Stimulated activated CD4-positive, alpha-beta T cell treated with anti-CD3 and anti-CD28 coated beads, Interleukin-1b, Interleukin-23, amount 100 ng/mL, for 24 hours (primary cell): ENCODE measurements at regions not wholly inside any gene's neighbourhood (a gene's known extent, or its start where the extent isn't known, plus 50 kb on each side); places are given as distances from the start of the nearest gene placed in this dataset.
"Not testable (repeated sequence)": the region's sequence is repeated elsewhere in the genome, so short reads cannot be mapped to it uniquely, and the experiment has no call there.

Source experiments
- DNase-seq, 4 experiments: peaks; one replicate each; pipeline ENCODE4 v3.0.0-alpha.2; 2020; ENCODE audit warnings: low read depth in 4 of 4, low spot score in 1 of 4

DNA sequence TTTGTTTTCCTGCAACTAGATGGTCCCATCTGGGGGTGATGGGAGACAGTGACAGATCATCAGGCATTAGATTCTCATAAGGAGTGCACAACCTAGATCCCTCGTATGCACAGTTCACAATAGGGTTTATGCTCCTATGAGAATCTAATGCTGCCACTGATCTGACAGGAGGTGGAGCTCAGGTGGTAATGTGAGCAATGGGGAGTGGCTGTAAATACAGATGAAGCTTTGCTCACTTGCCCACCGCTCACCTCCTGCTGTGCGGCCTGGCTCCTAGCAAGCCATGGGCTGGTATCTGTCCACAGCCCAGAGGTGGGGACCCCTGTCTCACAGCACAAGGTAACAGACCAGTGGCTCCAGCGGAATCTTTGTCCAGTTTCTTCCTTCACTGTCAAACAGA, 284.4 kb upstream of the AUTS2 start:
- DNase-seq: not testable (repeated sequence)

DNA sequence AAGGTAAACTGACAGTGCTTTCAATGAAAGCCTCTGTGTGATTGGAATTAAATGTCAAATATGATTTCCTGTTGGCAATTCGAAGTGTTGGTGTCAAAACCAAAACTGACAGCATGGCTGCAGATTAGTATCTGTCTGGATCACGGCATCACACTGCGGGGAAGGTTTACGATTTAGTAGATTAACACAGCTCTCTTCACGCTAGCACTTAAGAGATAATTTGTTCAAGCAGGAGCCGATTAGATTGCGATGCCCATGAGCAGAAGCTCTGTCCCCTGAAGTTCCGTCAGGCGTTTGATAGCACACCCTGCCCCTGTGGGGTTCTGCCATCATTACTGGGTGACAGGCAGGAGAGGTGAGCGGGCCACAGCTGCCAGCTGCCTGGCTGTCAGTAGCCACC, 279.5 kb upstream of the AUTS2 start:
- DNase-seq: no peak

DNA sequence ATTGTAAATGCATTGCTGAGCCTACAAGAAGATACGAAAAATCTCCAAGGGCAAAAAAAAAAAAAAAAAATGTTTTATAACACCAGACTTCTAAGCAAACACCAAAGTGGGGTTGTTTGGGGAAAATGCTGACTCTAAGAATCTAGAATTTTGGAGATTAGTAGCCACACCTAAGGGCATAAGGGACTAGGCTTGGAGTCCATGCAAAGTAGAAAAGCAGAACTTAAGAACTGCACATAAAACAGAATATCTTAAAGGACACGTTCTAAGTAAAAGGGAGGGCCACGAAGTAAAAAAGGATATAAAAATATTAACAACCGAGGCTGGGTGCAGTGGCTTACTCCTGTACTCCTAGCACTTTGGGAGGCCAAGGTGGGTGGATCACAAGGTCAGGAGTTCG, 269.8 kb upstream of the AUTS2 start:
- no peak for DNase-seq

DNA sequence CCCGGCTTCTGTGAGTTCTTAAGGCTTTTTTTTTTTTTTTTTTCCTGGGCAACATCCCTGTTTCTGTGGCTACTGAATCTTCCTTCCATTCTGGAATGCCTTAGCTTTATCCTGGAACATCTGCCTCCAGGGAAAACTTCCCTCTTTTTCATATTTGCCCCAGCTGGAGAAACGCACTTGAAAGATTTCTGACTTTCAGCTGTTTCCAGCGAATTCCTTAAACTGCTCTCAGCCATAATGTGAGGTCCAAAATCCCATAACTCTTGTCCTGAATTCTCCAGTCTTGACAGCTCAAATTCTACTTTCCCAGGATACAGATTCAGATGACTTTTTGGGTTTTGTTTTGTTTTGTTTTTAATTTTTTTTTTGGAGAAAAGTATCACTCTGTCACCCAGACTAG, 263.6 kb upstream of the AUTS2 start:
- no peak for DNase-seq

DNA sequence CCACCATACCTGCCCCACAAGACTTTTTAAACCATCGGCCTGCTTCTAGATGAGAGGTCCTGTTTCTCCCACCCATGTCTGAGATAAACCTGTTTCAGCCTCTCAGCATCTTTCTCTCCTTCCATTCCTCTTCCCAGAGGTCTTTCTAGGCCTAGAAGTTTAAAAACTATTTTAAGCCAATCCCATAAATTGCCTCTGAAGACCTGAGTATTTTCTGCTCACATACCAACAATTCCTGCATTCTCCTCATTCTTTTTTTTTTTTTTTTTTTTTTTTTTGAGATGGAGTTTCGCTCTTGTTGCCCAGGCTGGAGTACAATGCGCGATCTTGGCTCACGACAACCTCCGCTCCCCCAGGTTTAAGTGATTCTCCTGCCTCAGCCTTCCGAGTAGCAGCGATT, 262.9 kb upstream of the AUTS2 start:
- no peak for DNase-seq

DNA sequence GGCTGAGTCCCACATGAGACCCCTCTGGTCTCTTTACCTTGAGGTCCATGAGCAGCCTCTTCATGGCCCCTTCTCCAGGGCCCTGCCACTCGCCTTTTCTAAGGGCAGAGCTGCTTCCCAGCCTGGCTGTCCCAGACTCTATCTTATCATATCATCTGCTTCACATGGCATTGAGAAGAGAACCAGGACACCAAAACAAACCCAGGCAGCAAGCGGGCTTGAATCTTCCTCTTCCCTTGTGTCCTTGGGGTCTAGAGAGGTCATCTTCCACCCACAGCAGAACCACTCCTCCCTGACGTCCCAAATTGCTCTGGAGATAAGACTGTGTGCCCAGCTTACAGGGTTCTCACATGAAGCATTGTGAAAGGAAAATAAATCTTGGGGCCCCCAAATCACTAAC, 261.3 kb upstream of the AUTS2 start:
- no peak for DNase-seq

DNA sequence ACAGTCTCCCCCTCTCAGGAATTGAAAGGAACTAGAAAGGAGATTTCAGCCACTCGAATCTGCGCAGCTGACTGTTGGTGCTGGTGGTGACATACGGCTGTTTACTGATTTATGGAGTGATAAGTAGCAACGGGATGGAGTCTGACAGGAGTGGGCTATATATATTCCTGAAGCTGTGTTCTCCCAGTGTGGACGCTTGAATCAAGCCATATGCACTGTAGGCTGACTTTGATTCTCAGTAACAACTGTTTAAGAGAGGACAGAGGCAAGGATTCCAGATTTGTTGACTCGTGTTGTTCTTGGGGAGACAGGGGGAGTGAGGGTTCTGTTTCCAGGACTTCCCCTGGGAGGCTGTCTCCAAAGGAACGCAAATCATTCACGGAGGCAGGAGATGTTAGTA, 260.1 kb upstream of the AUTS2 start:
- DNase-seq: no peak

DNA sequence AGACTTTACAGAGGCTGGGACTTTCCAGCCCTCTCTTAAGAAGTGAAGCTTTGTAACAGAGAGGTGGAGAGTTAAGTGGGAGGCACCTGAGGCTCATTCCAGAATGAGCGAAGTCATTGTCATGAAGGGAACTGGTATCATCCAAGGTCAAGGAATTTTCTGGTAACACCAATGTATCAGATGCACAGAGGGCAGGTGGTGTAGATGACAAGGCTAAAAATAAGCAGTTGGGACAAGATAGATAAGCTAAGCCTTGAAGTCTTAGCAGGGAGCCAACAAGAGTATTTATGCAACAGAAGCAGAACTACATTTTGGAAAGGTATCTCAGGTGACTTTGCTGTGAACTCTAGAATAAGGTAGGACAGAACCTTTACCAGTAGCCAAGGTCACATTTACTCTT, 257.0 kb upstream of the AUTS2 start:
- DNase-seq: no peak

DNA sequence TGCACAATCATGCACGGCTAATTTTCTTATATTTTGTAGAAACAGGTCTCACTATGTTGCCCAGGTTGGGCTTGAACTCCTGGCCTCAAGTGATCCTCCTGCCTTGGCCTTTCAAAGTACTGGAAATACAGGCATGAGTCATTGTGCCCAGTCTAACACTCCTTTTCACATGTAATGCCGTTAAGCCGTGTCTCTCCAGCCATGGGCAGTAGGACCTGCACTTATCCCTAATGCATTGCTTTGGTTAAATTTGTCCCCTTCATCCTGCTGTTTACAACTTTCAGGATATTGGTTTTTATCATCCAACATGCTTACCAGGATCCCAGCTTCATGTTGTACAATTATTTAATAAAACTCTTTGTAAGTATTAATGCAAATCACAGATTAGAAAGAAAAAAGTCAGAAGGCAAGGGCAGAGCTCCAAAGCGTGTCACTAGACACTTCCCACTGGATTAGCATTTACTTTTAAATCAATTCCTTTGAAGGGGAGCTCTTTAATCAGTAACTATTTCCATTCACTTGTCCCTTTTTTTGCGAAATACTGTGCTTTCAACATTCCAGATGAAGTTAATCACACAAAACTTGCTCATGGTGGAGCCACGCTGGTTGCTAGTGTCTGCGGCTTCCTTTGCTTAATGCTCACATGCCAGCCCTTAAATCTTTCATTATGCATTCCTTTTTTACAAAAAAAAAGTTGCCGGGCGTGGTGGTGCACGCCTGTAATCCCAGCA, 256.0 kb upstream of the AUTS2 start:
- no peak for DNase-seq

DNA sequence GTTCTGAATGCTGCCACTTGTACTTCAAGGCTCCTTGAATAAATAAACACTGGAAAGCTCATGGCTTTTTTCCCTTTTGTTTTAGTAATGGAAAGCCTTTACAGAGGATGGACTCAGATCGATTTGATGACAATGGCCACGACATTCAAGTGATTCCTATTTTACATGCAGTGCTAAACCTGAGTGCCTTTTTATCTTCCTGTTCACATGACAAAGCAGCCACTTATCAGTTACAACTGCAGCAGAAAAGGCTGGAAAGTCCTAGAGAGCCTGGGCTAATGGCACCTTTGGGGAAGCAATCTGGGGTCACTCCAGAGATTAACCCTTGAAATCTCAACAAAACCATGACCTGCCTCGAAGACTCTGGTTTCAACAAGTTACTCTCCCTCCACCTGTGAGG, 249.0 kb upstream of the AUTS2 start:
- no peak for DNase-seq

DNA sequence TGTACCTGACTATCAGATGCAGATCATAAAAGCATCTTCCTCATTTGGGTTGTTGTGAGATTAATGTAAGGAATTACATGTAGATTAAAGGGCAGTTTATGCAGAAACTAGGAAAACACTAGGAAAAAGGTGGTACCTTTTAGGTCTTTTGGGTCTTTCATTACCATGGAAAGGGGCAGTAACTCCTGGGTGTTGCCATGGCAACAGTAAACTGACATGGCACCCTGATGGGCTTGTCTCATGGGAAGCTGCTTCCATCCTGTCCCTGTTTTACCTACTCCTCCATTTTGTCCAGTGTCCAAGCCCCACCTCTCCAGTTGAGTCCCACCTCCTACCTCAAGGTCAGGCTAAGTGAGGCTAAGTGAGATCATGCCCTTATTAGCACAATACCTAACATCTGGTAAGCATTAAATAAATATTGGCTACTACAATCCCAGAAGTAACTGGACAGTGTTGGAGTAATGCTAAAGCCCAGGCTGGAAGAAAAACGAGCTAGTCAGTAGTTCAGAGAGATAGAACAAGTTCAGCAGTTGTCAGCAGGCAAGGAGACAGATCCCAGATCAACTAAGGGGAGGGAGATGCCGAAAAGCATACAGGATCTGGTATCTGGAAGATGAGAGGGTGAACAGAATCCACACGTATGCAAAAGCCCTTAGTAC, 240.0 kb upstream of the AUTS2 start:
- no peak for DNase-seq

DNA sequence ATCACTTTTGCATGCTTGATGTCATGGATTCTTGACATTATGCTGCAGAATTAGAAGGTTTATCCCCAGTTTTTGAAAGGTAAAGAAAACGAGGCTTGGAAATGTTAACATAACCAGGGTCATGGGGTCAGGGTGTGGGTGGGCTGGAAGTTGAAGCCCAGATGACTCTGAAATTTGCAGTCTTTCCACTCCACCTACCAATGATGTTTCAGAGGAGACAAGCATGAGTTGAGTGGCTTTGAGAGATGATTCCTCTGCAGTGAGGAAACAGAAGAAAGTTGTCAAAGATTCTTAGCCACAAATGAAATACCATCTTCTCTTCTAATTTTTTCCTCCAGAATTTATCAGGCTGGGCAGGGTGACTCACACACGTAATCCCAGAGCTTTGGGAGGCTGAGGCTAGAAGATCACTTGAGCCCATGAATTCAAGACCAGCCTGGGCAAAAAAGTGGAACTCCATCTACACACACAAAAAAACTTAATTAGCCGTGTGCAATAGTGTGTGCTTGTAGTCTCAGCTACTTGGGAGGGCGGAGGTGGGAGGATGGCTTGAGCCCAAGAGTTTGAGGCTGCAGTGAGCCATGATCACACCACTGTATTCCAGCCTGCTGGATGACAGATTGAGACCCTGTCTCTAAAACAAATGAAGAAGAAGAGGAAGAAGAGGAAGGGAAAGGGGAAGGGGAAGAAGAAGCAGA, 239.1 kb upstream of the AUTS2 start:
- no peak for DNase-seq

DNA sequence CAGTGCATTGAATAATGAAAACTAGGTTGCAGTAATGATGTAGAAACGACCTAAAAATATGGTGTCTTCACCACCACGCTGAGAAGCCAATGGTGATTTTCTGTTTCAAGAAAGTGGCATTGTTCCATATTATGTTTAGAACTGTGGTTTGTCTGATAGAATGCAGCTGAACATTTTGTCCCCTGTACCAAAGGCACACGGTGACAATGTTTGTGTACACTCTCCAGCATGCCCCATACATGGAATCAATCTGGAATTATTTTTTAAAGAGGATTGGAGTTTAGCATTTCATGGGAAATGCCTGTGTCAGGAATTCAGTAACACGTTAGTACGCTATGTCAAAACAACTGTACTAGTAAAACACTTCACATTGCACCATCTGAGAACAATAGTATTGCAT, 237.4 kb upstream of the AUTS2 start:
- DNase-seq: no peak

DNA sequence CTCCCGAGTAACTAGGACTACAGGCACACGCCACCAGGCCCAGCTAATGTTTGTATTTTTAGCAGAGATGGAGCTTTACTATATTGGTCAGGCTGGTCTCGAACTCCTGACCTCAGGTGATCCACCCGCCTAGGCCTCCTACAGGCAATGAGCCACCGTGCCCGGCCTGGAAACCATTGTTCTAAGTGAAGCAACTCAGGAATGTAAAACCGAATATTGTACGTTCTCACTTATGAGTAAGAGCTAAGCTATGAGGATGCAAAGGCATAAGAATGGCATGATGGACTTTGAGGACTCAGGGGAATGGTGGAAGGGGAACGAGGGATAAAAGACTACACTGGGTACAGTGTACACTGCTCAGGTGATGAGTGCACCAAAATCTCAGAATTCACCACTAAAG, 235.1 kb upstream of the AUTS2 start:
- DNase-seq: no peak

DNA sequence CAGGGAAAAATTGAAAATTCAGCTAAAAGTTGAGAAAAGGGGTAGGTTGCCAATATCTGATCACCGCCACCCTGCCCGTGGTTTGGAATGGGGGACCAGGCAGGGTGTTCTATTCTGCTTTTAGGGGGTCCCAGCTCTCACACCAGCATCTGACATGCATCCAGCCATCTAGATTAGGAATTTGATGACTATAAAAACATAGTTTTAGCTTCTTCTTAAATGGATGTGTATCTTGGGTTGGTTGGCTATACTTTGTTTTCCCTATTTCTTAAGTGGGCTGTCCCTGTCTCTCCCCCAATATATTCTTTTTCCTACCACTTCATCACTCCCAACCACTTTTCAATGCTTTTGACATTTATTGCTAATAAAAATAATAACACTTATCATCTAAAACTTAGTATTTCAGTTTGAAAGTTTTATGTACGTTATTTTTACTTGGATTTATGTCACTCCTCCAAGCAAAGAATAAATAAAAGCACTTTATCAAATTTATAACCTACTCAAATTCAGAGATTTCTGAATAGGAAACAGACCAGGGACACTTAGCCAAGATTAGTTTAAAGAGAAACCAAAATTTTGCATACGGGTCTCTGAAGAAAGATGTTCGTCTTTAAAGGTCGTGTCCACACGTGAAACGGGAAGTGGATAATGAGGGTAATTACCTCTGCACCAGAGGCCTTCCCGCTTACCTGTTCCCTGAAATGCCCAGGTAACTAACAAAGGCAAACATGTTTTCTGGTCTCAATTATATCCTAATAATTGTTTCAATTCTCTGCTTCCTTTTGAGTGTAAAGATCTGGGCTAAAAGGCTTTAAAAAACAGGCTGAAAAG, 233.2 kb upstream of the AUTS2 start:
- no peak for DNase-seq

DNA sequence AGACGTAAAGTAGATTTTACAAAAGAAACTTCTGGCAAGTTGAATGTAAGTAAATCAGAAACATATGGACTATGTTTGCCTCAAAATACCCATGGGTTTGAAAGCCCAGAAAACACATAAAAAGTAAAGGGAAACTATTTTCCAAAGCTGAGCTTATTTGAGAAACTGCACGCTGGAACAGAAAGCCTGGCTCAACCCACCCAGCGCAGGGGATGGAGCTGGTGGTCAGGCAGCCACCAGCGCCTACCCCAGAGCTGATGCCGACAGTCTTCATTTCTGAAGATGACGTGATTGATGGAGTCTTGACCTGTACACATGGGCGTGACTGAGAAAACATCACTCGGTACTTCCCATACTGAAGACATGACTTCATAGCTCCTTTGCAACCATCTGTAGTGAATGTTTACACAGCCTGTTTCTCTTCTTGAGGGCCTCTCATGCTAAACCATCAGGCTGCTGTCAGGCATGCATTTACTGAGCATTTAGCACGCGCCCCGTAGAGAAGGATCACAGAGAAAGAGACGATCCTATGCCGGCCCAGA, 232.6 kb upstream of the AUTS2 start:
- no peak for DNase-seq

DNA sequence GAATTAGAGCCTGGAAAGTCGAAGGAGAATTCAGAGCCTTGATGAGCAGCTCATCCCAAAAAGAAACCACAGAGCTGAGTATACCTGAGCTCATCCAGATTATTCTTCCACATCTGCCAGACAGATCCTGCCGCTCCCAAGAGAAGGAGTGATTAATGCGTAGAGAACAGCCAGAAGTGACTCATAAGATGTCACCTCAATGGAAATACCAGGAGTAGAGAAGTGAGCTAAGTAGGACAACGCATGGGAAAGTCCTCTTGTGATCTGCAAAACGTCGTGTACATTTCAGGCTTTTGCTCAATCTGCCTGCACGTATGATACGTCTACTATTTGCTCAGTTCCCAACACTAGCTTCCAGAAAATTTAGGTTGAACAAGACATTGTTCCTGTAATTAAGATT, 230.5 kb upstream of the AUTS2 start:
- no peak for DNase-seq

DNA sequence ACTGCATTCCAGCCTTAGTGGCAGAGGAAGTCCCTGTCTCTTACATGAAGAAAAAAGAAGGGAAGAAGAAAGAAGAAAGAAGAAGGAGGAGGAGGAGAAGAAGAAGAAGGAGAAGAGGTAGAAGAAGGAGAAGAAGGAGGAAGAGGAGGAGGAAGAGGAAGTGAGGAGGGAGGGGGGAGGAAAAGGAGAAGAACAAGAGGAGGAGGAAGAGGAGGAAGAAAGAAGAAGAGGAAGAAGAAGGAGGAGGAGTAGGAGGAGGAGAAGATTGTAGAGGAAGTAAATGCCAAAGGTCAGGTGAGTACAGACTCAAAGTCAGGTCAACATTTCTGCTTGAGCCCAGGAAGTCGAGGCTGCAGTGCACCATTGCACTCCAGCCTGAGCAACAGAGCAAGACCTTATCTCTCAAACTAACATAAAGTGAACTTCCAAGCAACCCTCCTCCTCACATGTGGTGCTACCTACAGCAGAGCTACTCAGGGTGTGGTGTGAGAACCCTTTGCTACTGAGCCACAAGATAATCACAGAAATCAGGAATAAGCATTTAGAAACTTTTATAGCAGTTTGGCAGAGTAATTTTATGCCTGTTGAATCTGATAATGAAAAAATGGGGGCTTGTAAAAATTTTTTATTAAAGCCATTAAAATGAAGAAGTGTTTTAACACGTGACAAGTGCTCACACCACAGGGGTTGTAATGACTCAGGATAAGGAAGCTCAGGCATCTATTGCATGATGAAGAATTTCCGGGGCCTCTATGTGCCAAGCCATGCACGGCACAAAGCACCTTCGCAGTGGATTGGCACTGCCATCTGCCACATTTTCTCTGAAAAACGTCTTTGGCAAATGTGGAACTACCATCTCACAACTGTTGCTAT, 224.9 kb upstream of the AUTS2 start:
- no peak for DNase-seq

DNA sequence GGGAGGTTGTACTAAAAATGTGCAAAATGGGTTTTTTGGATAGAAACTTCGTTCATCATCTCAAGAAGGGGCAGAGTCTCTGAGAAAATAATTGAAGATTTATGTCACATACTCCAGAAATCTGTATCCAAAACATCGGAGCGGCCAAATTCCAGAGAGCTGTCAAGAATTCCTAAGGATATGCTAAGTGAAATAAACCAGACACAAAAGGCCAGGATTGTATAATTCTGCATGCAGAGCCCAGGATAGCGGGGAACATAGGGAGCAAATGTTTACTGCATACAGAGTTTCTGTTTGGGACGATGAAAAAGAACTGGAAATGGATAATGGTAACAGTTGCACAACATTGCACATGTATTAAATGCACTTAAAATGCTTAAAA, 224.2 kb upstream of the AUTS2 start:
- no peak for DNase-seq

DNA sequence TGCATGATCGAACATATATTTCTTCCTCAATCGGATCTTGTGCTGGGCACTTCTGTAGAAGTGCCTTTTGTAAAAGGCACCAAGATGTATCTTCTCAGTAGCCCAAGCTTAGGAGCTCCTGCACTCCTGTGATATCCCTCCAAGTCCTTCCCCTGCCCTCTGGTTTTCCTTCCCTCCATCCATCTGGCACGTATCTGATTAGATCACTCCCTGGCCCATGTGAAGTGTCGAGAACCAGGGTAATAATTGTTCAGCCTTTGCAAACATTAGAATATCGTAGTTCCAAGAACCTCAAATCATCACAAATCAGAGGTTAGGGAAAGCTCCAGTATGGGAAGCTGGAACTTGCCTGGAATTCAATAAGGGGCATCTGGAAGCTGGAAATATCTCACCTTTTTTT, 221.1 kb upstream of the AUTS2 start:
- DNase-seq: no peak
